Right lobe of liver (tissue), 4 donors: ENCODE measurements at regions not wholly inside any gene's neighbourhood (a gene's known extent, or its start where the extent isn't known, plus 50 kb on each side); places are given as distances from the start of the nearest gene placed in this dataset.

Experiments
- POLR2A ChIP-seq: fragments of 450-650 bp; IDR thresholded peaks from one replicate; pipeline ENCODE4 v1.6.1; 2017; ENCODE audit warnings: antibody characterized with exemption, mild to moderate bottlenecking
- TF ChIP-seq, protein P1 (sequence below), 4 donors: fragments of 200-600 bp in 3 of 4; fragments of 450-650 bp in 1 of 4; IDR thresholded peaks; one replicate each; pipeline versions ENCODE4 v1.5.1 to v1.8.0; 2016 to 2022; ENCODE audit warnings: antibody characterized with exemption in 4 of 4, mild to moderate bottlenecking in 2 of 4
- donor health status: DM: no; HTN: no; CAD: no.
- donor health status: DM: no; HTN: no; CAD: no.
- donor health status: DM: no; HTN: yes; CAD: no.

- TF ChIP-seq, protein P1, sequence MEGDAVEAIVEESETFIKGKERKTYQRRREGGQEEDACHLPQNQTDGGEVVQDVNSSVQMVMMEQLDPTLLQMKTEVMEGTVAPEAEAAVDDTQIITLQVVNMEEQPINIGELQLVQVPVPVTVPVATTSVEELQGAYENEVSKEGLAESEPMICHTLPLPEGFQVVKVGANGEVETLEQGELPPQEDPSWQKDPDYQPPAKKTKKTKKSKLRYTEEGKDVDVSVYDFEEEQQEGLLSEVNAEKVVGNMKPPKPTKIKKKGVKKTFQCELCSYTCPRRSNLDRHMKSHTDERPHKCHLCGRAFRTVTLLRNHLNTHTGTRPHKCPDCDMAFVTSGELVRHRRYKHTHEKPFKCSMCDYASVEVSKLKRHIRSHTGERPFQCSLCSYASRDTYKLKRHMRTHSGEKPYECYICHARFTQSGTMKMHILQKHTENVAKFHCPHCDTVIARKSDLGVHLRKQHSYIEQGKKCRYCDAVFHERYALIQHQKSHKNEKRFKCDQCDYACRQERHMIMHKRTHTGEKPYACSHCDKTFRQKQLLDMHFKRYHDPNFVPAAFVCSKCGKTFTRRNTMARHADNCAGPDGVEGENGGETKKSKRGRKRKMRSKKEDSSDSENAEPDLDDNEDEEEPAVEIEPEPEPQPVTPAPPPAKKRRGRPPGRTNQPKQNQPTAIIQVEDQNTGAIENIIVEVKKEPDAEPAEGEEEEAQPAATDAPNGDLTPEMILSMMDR (IDR thresholded peaks at IDR 0.05) = no peak
- no peak for TF ChIP-seq POLR2A
These were observed 68.7 kb downstream of the ZFP36L2 start for GRCh38 chr2:43157506-43158246.
